ENCODE measurements at regions not wholly inside any gene's neighbourhood (a gene's known extent, or its start where the extent isn't known, plus 50 kb on each side); places are given as distances from the start of the nearest gene placed in this dataset.

DNA sequence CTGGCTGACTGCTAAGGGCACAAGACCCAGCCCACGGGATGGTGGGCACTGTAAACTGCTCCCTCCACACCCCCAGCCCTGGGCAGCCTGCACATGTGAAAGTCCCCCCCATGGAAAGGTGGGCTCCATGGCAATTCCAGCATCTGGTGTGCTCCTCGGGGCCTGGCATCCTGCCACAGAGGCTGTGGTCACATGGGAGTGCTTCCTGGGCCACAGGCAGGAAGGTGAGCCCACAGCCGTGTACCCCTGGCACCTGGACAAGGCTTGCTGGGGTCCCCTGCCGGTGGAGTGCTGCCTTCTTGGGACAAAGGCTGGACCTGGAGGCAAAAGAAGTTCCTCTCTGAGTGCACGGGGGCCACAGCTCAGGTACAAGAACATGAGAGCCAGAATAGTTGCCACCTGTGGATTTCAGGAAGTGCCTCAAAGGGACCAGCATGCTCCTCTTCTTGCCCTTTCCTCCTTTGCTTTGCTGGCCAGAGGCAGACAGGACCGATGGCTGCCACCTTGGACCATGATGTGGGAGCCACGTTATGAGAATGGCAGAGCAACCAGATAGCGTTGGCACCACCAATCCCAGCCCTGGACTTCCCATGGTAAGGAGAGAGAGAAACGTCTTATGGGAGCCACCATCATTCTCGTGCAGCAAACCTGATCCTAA lies 120.2 kb upstream of the MLN start:
- DNase-seq (ENCODE audit: low read depth), result no peak

DNA sequence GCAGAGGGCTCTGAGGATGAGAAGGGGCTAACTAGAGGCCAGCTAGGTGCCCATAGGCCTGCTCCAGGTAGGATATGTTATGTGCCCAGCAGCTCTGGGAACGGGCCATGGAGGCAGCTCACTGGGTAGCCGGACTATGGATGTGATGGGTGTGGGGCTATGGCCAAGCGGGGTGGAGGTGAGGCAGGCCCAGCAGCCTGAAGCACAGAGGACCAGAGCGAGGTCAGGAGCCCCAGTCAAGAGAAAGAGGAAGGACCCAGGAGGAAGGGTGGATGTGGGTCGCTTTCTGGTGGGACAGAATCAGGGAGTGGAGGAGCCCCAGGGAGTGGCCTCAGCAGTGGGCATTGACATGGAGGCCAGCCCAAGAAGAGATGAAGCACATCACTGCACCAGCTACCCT lies 117.9 kb upstream of the MLN start:
- no peak for DNase-seq (ENCODE audit: low read depth)

DNA sequence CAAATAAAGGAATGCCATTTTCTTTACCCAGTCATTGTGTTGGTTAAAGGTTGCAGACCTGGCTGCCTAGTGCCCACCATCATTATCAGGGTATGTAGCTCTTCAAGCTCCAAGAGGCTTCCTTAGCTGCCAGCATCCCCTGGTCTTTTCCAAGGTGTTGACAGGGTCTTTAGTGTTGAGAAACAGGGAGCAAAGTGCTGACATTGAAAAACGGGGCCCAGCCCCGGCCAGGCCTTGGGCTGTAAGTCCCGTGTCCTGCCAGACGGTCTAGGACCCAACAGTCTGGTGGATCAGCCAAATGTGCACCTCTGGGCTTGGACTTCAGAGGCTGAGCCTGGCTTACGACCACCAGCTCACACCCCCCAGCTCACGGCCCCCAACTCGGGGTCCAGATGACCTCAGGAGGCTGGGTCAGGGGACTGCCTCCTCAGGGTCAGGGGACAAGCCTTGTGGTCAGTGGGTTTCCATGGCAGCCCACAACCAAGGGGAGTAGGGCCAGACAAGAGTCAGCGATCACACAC lies 114.4 kb upstream of the MLN start:
- DNase-seq (ENCODE audit: low read depth), result no peak

DNA sequence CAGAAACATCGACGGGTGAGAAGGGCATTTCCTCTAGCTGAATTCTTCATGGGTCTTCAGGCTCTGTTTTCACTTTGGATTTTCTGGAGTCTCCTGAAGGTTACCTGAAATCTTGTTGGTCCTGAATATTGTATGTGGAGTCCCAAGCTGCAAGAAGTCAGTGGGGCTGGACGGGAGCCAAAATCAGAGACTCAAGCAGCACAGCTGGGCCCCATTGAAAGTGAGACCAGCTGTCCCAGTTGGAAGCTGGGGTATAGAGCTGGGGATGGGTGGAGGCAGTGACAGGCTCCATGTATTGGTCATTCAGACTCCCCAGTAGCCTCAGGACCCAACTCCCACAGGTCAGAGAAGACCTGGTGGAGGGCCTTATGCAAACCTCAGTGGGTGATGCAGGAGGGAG lies 111.3 kb upstream of the MLN start:
- no peak for DNase-seq (ENCODE audit: low read depth)

DNA sequence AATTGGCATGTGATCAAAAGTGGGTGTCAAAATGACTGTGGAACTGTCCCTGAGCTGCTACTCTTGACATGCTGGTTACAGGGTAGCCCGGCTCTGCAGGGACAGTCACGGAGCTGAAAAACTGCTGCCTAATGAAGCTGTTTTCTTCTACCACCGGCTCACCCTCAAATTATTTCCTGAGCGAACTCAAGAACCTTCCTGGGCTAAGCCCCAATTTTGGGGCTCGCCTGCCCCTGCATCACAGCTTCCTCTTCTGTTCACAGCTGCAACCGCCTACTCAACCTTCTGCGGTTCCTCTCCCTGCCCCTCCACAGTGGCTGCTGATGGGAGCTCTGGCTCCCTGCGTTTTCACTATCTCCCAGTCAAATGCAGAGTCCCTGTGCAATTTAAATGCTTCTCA lies 110.8 kb upstream of the MLN start:
- DNase-seq (ENCODE audit: low read depth), result no peak

DNA sequence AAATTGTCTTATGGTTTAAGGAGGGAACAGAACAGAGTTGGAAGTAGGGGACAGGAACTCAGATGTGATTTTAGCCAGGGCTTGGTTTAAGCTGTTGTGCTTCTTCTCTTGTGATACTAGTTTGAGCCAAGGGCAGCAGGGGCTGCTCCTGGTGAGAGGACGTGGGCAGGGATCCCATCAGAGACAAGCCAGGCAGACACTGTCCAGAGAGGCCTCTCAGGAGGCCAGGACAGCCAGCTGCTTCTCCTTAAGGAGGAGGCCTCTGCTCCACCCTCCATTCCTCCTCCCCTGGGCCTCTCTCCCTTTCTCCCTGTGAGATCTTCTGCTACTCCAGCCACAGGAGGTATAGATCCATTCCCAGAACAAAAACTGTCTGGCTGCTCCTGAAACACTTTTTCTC lies 108.4 kb upstream of the MLN start:
- DNase-seq (ENCODE audit: low read depth), result no peak

DNA sequence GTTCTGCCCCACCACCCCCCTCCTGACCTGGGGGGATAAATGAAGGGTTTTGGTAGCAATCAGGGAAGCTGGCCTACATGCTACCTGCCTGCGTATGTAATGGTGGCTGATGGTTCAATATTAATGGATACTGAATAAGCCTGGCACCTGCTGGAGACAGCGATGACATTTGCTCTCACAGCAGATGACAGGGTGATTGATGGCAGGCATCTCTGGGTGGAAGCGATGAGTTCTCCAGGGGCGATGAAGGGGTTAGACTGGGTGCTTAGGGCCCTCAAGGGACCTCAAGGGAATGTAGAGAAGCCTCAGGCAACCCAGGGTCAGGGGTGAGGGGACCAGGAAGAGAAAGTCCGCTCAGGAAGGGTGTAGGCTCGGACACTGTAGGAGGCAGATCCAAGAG lies 107.7 kb upstream of the MLN start:
- no peak for DNase-seq (ENCODE audit: low read depth)

DNA sequence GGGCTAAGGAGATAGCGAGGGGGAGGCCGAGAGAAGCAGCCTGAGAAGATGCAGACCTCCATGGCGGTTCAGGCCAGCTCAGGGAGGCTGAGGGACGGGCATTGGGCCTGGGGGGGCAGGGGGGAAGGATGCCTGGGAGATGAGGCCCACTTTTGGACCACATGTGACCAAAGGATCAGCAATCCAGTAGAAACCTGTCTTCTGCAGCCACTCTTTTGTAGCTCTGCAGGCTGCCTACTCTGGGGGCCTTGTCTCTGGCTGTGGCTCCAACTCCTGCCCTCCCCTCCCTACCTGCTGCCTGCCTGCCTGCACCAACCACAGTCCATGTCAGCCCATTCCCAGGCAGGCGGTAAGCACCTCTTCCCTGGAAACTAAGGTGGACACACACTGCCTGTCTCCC lies 106.8 kb upstream of the MLN start:
- DNase-seq (ENCODE audit: low read depth), result no peak

DNA sequence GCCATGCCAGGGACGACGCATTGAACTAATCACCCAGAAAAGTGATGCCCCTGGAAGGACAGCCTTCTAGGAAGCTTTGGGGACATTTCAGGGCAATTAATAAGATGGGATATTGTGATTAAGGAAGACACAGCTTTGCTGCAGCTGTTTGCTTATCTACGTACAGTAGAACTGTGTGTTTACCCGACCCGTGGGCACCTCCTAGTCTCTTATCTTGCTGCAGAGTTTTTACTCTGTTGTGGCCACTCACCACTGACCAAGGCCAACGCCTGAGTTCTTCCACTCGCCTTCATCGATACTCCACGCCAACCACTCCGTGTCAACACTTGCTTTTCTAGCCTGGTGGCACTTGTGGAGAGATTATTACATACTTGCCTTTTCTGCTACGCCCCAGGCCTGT lies 105.9 kb upstream of the MLN start:
- no peak for DNase-seq (ENCODE audit: low read depth)

DNA sequence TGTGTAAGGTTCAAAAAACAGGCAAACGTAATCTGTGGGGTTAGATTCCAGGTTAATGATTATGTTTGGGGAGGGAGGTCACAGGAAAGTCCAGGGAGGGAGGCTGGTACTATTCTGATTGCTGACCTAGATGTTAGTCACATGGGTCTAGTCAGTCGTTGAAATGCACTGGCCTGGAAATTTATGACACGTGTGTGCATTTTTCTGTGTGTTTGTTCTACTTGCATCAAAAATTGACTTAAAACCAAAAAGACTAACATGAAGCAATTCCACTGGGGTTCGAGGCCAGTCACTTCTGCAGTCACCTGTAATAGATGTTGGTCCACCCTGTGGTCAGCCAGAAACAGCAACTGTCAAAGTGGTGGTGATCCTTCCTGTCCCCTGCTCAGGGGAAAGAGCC lies 104.2 kb upstream of the MLN start:
- DNase-seq (ENCODE audit: low read depth), result no peak

DNA sequence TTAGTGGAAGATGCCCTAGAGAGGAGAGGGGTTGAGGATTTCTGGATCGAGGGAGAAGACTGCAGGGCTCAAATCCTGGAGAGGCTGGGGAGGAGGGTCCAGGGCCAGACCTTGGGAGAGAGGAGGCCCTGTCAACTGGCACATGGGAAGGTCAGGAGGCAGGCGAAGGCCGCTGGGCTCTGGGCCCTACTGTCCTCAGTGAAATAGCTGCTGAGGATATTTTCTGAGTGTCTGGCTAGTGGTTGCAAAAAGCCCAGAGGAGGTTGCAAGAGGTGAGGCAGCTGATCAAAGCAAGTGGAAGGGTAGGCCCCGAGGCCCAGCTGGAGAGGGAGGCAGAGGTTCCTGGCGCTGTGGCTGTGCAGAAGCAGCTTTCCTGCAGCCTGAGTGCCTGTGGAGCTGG lies 103.4 kb upstream of the MLN start:
- DNase-seq (ENCODE audit: low read depth), result no peak

DNA sequence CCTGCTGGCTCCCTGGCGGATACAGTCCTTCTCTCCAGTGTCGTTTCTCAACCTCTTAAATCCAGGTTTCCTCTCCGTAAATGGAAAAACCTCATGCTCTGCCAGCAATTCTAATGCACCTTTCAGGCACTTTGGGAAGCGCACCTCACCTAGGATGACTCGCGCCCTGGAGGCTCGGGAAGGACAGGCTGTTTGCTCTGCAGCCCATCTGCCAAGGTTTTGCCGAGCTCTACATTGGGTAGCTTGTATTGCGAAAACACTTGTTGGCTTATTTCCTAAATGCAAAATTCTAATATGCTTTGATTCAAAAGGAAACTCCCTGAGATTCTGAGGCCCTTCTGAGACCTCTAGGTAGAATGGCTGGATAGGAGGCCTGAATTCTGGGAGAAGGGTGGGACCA lies 102.6 kb upstream of the MLN start:
- no peak for DNase-seq (ENCODE audit: low read depth)

DNA sequence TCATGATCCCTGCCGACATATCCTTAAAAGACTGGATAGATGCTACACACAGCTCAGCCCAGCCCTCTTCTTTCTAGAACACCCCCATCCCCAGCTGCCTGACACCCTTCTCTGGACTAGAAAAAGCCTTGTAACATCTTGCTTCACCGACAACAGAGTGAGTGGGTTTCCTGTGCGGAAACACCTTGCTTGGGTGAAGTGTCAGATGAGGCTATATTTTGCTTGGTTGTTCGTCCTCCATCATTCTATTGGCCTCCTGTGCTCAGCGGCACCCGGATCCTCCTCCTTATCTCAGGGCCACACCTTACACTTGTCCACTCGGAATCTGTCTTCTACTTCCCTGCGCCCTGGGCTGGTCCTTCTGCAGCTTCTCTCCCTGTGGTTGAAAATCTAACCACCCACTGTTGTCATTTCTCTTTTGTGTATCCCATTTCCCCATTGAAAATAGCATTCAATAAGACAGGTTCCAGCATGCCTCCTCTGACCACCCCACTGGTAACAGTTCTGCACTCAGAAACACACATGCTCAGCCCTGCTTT lies 101.3 kb upstream of the MLN start:
- no peak for DNase-seq (ENCODE audit: low read depth)

DNA sequence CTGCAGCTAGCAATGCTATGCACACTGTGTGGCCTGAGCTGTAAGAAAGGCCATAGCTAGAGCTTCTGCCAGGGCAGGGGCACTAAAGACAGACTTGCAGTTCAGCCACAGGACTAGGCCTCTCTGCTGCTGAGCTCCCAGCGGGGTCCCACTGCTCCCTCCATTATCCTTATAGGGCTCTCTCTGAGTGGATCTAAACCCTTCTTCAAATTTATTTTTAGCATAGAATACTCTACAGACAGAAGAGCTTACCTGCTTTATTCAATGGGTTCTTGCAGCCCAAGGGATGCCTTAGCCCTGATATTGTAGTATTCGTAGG lies 100.9 kb upstream of the MLN start:
- DNase-seq (ENCODE audit: low read depth), result no peak

DNA sequence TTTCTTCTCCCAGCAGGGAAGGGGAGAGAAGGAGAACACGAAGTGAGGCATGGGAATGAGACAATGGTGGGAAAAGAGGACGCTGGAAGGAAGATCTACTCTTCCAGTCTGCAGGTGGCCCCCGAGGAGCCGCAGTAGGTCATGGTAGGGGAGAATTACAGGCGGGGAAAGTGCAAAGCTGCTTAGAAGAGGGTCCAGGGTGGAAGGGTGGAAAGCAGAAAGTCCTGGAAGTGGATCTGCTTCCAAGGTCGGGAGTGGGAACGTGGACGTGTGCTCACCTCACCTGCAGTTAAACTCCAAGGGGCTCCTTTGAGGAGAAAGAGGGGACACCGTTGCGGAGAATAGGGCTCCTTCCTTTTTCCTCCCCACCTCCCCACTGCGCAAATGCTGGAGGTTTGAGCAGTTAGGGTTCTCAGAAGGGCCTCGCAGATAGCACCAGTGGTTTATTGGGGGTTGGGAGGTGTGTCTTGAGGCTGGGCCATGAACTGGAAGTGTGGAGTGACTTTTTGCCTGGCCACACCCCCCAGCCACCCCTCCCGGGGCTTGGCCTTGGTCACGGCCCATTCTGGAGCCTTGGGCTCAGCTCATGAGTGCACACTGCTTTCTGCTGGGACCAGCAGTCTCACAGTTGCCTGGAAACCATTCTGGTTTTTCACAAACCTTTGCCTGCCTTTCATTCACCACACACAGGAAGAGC lies 100.4 kb upstream of the MLN start:
- no peak for DNase-seq (ENCODE audit: low read depth)

DNA sequence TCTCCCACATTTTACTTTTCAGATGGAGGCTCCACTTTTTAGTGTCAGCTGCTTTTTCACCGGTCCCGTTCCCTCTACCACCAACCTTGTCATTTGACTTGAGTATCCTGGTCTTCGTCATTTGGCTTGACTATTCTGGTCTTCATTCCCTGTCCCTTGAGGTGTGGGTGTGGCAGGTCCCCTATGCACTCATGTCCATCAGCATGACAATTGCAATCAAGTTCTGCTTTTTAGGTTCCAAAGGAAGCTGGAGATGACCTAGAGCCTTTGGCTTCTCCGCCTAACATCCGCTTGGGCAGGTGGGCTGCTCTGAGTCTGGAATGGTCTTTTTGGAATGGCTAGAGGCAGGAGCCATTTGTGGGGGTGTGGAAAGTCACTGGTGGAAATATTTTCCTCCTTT lies 99.8 kb upstream of the MLN start:
- DNase-seq (ENCODE audit: low read depth), result no peak

DNA sequence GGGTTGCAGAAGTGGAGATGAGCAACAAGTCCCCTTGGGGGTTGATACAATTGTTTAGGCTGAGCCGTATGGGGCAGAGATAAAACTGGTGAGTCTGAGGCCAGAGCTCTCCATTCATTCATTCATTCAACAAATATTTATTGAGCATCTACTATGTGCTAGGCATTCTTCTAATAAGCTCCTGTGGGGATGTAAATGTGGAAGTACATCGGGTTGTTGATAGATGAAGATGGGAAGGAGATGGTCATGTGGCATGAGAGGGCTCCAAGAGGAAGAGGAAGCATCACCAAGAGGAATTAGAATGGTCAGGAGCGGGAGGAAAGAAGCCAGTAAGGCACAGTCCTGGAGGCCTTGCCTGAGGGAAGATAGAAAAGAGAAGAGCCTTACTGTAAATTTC lies 98.7 kb upstream of the MLN start:
- DNase-seq (ENCODE audit: low read depth), result no peak

DNA sequence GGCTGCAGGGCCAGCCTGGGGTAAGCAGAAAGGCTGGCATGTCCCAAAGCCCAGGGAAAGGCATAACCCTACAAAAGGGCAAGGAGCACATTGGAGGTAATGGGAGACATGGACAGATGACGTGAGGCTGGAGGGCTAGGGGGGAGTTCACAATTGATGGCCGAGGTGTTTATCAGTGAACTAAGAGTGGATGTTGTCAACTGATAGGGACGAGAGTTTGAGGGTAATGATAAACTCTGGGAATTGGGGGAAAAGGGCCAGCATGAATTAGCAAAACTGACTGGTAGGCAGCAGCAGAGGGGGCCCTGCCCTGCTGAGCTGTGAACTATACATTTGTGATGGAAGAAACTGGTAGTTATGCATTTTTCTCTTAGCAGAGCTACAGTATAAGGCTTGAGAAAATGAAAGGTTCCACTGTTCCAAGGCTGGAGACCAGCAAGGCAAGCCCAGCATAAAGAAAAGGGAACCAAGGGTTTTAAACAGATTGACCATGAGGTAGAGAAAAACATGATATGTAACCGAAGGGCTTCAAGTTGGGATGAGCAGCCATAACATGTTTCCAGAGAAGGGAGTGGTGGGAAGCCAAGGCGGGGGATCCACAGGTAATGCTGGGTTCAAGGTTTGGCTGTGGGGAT lies 98.1 kb upstream of the MLN start:
- no peak for DNase-seq (ENCODE audit: low read depth)

DNA sequence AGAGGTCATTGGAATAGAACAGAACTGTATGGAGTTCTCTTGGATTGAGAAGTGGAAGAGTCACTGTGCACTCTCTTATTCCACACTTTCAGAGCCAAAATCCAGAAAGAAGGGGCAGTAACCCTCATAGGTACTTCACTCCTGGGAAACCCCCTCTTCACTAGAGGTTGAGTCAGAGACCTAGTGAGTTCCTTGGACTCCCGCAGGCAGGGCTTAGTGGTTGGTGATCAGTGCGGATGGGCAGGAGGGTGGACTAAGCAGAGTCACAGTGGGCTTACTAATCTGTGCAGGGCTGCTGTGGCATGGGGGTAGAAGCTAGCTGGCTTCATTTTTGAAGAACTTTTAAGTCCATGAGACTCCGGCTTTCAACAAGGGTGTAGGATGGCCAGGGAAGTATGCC lies 95.0 kb upstream of the MLN start:
- DNase-seq (ENCODE audit: low read depth), result no peak

DNA sequence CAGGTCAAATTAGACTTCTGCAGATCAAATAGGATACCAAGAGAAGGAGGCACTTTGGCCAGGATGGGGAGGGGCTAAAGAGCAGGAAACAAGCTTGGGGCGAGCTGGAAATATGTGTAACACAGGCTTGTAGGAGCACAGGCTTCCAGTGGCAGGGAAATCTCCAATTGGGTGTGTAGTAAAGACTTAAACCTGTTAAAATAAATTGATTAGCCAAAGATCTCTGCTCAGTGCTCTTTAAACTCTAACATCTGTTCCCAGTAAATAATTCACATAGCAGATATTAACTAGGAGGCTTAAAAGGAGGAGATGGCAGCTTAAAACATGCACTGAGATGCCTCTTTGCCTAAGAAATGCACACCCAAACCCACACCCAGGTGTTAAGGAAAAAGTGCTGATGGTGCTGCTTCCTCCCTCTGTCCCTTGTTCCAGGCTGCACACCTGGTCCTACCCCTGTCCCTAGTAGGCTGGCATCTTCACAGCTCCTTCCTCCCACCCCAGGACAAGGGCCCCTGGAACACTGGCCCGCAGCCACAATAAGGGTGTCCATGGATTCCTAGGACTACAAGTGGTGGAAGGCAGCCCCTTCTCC lies 93.5 kb upstream of the MLN start:
- no peak for DNase-seq (ENCODE audit: low read depth)

DNA sequence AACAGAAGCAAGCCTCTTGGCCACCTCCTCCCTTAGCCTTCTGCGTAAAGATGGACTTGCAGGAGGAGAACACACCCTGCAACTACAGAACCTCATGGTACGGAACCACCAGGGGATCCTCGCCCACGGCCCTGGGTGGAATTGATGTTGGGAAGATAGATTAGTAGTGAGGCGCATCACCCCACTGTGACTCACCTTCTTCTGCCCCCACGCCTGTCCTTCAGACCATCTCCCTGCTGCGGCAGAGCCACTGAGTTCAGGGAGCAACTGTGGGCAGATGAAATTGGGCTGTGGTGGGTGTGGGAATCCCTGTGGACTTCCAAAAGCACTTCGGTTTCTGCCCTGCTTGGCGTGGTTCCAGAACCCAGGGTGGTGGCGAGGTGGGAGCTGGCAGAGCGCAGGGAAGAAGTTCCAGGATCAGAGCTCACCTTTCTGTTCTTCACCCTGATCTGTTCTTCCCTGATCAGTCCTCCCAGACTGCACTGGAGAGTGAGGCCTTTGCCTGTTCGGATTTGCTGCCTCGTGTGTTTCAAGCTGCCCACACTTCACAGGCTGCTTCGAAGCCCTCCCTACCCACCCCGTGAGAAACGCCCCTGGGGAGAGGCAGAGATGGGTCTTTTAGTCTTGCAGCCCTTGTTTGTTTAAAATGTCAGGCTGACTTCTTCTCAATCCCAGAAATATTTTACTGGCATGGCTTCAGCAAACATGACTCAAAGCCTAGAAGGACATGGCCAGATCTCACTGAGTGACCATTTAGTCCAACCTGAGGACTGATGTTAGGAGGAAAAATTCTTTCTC lies 92.8 kb upstream of the MLN start:
- DNase-seq (ENCODE audit: low read depth), result no peak

DNA sequence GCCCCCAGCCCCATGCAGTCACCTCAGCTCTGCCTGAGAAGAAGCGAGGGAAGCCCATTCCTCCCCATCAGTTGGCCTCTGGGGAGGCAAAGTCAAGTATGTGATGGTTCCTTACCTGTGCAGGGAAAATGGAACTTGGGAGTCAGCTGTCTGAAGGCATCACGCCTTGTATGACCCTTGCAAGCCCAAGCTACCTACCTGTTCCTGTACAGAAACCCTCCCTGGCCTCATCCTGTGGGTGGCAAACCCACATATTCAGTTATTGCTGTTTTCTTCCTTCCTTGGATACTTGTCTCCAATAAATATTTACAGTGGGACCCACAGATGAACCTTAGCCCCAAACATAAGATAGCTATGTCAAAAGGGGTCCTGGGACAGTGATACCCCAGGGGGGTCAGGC lies 92.2 kb upstream of the MLN start:
- DNase-seq (ENCODE audit: low read depth), result no peak
